ENCODE measurements at regions not wholly inside any gene's neighbourhood (a gene's known extent, or its start where the extent isn't known, plus 50 kb on each side); places are given as distances from the start of the nearest gene placed in this dataset.

DNA sequence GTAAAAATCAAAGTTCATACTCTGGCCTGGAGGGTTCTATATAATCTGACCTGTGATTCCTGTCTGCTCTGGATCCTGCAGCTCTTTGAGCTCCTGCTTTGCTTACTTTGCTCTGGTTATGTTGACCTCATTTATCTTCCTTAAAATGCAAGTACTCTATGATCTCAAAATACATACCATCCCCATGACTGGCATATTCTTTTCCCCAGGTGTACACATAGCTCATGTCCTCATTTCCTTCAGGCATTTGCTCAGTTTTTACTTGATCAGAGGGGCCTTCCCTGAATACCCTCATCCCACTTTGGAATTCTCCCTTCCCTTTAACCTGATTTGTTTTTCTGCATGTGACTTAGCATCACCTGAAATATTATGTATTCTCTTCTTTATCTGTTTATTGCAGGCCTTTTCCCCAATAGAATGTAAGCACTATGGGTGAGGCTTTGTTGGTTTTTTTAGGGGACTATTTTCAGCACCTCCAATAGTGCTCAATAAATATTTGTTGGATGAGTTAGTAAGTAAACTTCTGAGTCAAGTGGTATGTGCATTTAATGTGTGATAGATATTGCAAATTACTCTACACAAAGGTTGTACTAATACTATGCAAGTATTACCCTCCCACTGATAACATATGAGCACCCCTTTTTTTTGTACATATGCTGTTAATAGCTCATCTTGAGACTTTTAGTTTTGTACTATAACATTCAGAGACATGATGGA, 211.5 kb downstream of the NMUR2 start:
- H3K9me3 ChIP-seq, result no peaks in the 10 kb centered on the region
- H3K4me1 ChIP-seq, result no peaks in the 10 kb centered on the region
- DNase-seq, result no peak
- no peaks in the 10 kb centered on the region for H3K36me3 ChIP-seq
- no peak for TF ChIP-seq EP300 (IDR thresholded peaks at IDR 0.05; ENCODE audit: low read depth)
- no peak for TF ChIP-seq POLR2AphosphoS5 (IDR thresholded peaks at IDR 0.05)
- TF ChIP-seq, protein P1, sequence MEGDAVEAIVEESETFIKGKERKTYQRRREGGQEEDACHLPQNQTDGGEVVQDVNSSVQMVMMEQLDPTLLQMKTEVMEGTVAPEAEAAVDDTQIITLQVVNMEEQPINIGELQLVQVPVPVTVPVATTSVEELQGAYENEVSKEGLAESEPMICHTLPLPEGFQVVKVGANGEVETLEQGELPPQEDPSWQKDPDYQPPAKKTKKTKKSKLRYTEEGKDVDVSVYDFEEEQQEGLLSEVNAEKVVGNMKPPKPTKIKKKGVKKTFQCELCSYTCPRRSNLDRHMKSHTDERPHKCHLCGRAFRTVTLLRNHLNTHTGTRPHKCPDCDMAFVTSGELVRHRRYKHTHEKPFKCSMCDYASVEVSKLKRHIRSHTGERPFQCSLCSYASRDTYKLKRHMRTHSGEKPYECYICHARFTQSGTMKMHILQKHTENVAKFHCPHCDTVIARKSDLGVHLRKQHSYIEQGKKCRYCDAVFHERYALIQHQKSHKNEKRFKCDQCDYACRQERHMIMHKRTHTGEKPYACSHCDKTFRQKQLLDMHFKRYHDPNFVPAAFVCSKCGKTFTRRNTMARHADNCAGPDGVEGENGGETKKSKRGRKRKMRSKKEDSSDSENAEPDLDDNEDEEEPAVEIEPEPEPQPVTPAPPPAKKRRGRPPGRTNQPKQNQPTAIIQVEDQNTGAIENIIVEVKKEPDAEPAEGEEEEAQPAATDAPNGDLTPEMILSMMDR (IDR thresholded peaks at IDR 0.05), result no peak
- TF ChIP-seq POLR2A (IDR thresholded peaks at IDR 0.05), result no peak
- H3K27me3 ChIP-seq, result no peaks in the 10 kb centered on the region
- H3K27ac ChIP-seq, result no peak overlapping the region
- no peak overlapping the region for H3K4me3 ChIP-seq
- in situ Hi-C loops (cut with MboI; ENCODE audit: low pct_ligation_motif_present in 1 of 4, low pct_unique_long_range_greater_than_20kb in 1 of 4, low sequenced_read_pairs in 3 of 4), result no loop called here
- intact Hi-C loops (cut with DNase I; ENCODE audit: low total_unique reads), result no loop called here

DNA sequence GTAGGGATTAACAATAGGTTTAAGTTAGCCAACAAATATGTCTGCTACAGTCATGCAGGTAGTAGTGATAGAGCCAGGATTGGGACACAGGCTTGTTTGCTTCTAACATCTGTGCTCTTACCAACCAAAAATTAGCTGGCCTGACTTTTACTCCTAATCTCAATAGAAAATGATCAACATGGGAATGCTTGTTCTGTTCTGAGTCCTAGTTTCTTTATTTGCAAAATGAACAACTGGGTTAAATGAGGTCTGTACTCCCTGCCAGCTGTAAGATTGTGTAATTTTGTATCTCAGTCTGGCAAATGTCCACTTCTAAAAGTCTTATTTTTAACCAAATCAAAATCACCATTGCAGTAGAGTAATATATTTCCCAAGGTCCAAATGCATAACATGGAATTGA, 216.8 kb downstream of the NMUR2 start:
- DNase-seq, result no peak
- no peaks in the 10 kb centered on the region for H3K4me1 ChIP-seq
- H3K4me3 ChIP-seq, result no peak overlapping the region
- no peaks in the 10 kb centered on the region for H3K27me3 ChIP-seq
- no peak overlapping the region for H3K27ac ChIP-seq
- TF ChIP-seq, protein P1 (IDR thresholded peaks at IDR 0.05), result no peak
- TF ChIP-seq EP300 (IDR thresholded peaks at IDR 0.05; ENCODE audit: low read depth), result no peak
- TF ChIP-seq POLR2A (IDR thresholded peaks at IDR 0.05), result no peak
- no peak for TF ChIP-seq POLR2AphosphoS5 (IDR thresholded peaks at IDR 0.05)
- intact Hi-C loops (cut with DNase I; ENCODE audit: low total_unique reads), result no loop called here
- in situ Hi-C loops (cut with MboI; ENCODE audit: low pct_ligation_motif_present in 1 of 4, low pct_unique_long_range_greater_than_20kb in 1 of 4, low sequenced_read_pairs in 3 of 4), result no loop called here
- no peaks in the 10 kb centered on the region for H3K36me3 ChIP-seq
- H3K9me3 ChIP-seq, result no peaks in the 10 kb centered on the region

DNA sequence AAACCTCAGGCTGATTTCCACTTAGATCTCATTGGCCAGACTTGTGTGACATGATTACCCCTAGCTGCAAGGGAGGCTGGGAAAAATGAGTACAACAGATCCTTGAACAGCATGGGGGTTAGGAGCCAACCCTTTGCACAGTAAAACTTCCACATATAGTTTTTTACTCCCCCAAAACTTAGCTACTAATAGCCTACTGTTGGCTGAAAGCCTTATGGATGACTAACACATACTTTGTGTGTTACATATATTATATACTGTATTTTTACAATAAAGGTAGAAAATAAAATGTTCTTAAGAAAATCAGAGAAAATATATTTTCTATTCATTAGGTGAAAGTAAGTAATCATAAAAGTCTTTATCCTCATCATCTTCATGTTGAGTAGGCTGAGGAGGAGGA, 217.4 kb downstream of the NMUR2 start:
- Histone ChIP-seq H3K9me3 (no peaks in the 10 kb centered on the region), H3K27ac (no peak overlapping the region), H3K4me3 (no peak overlapping the region), H3K36me3 (no peaks in the 10 kb centered on the region), H3K4me1 (no peaks in the 10 kb centered on the region), H3K27me3 (no peaks in the 10 kb centered on the region)
- no peak for DNase-seq
- in situ Hi-C loops (cut with MboI; ENCODE audit: low pct_ligation_motif_present in 1 of 4, low pct_unique_long_range_greater_than_20kb in 1 of 4, low sequenced_read_pairs in 3 of 4) (no loop called here), intact Hi-C loops (cut with DNase I; ENCODE audit: low total_unique reads) (no loop called here)
- no peak for TF ChIP-seq EP300 (IDR thresholded peaks at IDR 0.05; ENCODE audit: low read depth)
- TF ChIP-seq POLR2A (IDR thresholded peaks at IDR 0.05), result no peak
- TF ChIP-seq, protein P1 (IDR thresholded peaks at IDR 0.05), result no peak
- TF ChIP-seq POLR2AphosphoS5 (IDR thresholded peaks at IDR 0.05), result no peak

- Histone ChIP-seq H3K27ac (no peak overlapping the region), H3K27me3 (no peaks in the 10 kb centered on the region), H3K4me1 (no peaks in the 10 kb centered on the region), H3K9me3 (no peaks in the 10 kb centered on the region), H3K4me3 (no peak overlapping the region), H3K36me3 (no peaks in the 10 kb centered on the region)
- TF ChIP-seq POLR2AphosphoS5 (IDR thresholded peaks at IDR 0.05), result no peak
- TF ChIP-seq, protein P1 (IDR thresholded peaks at IDR 0.05), result no peak
- intact Hi-C loops (cut with DNase I; ENCODE audit: low total_unique reads) (no loop called here), in situ Hi-C loops (cut with MboI; ENCODE audit: low pct_ligation_motif_present in 1 of 4, low pct_unique_long_range_greater_than_20kb in 1 of 4, low sequenced_read_pairs in 3 of 4) (no loop called here)
- 20 to 50% methylated on average over 2 to 9 of the region's 9 CpGs for WGBS, 2 donors (ENCODE audit: low coverage in 1 of 2)
- DNase-seq, result no peak
Observed at GRCh38 chr5:152185547-152186245, 219.4 kb downstream of the NMUR2 start.
